BLaER1 treated with 17β-estradiol and CSF1 and Interleukin-3, amounts not matched to agents 10 nM and 100 nM (cell line): ENCODE measurements at regions not wholly inside any gene's neighbourhood (a gene's known extent, or its start where the extent isn't known, plus 50 kb on each side); places are given as distances from the start of the nearest gene placed in this dataset.

Experiments used
- H3K27ac ChIP-seq, 11 experiments: shearing (Covaris generic); formaldehyde crosslinking; 2 replicates each; pipeline ENCODE4 v1.8.1; 2022
- H3K27me3 ChIP-seq, 11 experiments: shearing (Covaris generic); formaldehyde crosslinking; 2 replicates each; pipeline ENCODE4 v1.8.1; 2022
- H3K36me3 ChIP-seq, 11 experiments: shearing (Covaris generic); formaldehyde crosslinking; 2 replicates each; pipeline ENCODE4 v1.8.1; 2022
- H3K4me1 ChIP-seq, 10 experiments: shearing (Covaris generic); formaldehyde crosslinking; 2 replicates each; pipeline ENCODE4 v1.8.1; 2022
- H3K4me2 ChIP-seq, 11 experiments: shearing (Covaris generic); formaldehyde crosslinking; 2 replicates each; pipeline ENCODE4 v1.8.1; 2022
- H3K4me3 ChIP-seq, 10 experiments: shearing (Covaris generic); formaldehyde crosslinking; 2 replicates each; pipeline ENCODE4 v1.8.1; 2022
- H3K9ac ChIP-seq, 11 experiments: shearing (Covaris generic); formaldehyde crosslinking; 2 replicates each; pipeline ENCODE4 v1.8.1; 2022
- H3K9me3 ChIP-seq, 11 experiments: shearing (Covaris generic); formaldehyde crosslinking; replicated peaks in 1 of 11; 2 replicates each; pipeline ENCODE4 v1.8.1; 2022
- H4K20me1 ChIP-seq, 11 experiments: shearing (Covaris generic); formaldehyde crosslinking; 2 replicates each; pipeline ENCODE4 v1.8.1; 2022
- Cebpa-rat ChIP-seq, 11 experiments: shearing (Covaris generic); IDR thresholded peaks; 2 replicates each; pipeline ENCODE4 v1.8.1; 2022

DNA sequence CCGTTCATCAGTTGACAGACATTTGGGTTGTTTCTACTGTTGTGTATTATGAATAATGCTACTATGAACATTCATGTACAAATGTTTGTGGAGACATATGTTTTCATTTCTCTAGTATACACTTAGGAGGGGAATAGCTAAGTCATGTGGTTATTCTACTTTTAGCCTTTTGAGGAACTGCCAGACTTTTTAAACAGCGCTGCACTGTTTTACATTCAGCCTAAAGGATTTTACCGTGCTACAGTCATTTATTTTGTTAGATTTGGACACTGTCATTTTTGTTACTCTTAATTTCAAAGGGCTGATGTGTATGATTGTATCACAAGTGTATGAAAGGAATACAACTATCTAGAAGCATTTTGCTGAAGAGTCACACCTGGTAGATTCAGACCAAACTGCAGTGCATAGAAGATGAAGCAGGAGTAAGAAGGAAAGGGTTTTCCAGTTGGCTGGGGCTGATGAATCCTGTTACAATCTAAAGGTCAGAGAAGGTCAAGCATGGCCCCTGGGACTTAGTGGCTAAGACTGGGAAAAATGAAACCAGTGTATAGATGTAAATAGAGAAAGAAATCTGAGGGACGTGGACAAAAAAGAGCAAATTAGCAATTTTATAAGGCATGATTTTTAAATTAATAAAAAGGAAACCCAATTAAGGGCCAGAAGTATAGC is 509.7 kb downstream of the PSAT1 start:
- H4K20me1 ChIP-seq = no peaks in the 10 kb centered on the region
- no peaks in the 10 kb centered on the region for H3K9me3 ChIP-seq
- no peak overlapping the region for H3K9ac ChIP-seq
- TF ChIP-seq Cebpa-rat (IDR thresholded peaks at IDR 0.05) = no peak
- H3K4me1 ChIP-seq = peaks cover 10 to 19% (median 17%) of the 10 kb centered on the region in 10 experiments; a peak in 19 of 20 replicates
- peak overlapping the region in 10 of 11 experiments; percentile 7 to 68 (median 46); a peak in 20 of 22 replicates for H3K4me2 ChIP-seq
- H3K36me3 ChIP-seq = no peaks in the 10 kb centered on the region
- H3K4me3 ChIP-seq = no peak overlapping the region
- H3K27ac ChIP-seq = no peak overlapping the region
- no peaks in the 10 kb centered on the region for H3K27me3 ChIP-seq

DNA sequence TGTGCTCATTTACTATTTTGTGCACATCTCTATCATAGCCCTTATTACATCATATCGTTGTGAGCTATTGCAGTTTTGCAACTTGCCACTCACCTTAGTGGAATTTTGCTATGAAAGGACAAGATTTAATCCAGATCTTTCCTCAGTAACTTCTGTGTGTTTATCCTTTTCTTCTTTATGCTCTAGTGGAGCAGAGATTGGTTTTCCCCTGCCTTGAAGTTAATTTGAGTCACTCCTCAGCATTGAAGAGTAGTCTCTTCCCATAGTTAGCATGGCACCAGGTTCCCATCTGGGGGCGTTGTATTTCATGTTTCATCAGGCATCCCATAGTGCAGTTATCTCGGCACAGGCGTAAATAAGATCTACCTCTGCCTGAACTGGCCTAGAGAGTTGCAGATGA is 510.4 kb downstream of the PSAT1 start:
- no peak overlapping the region for H3K4me3 ChIP-seq
- H4K20me1 ChIP-seq = no peaks in the 10 kb centered on the region
- peak overlapping the region in 10 of 11 experiments; percentile 7 to 68 (median 46); a peak in 18 of 22 replicates for H3K4me2 ChIP-seq
- H3K4me1 ChIP-seq = peaks cover 10 to 19% (median 17%) of the 10 kb centered on the region in 10 experiments; a peak in 19 of 20 replicates
- TF ChIP-seq Cebpa-rat (IDR thresholded peaks at IDR 0.05) = no peak
- H3K36me3 ChIP-seq = no peaks in the 10 kb centered on the region
- no peaks in the 10 kb centered on the region for H3K9me3 ChIP-seq
- no peak overlapping the region for H3K27ac ChIP-seq
- H3K27me3 ChIP-seq = no peaks in the 10 kb centered on the region
- H3K9ac ChIP-seq = no peak overlapping the region

DNA sequence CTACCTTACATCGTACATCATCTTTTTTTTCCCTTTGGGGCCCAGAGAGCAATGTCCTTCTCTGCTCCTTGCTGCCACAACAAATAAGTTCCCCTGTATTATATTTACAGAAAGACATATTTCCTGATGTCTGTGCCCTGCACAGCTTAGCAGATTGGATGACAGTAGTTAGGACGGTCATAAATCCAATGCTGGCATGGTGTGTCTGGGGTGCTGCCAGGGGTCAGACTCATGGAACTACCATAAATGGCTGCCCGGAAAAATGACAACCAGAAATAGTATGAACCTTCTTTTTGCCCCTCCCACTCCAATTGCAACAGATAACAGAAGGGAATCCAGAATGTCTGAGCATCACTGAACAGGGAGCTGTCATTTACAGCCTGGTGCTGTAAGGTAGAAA is 511.1 kb downstream of the PSAT1 start:
- no peaks in the 10 kb centered on the region for H3K27me3 ChIP-seq
- no peak for TF ChIP-seq Cebpa-rat (IDR thresholded peaks at IDR 0.05)
- no peak overlapping the region for H3K9ac ChIP-seq
- no peaks in the 10 kb centered on the region for H4K20me1 ChIP-seq
- peaks cover 10 to 19% (median 17%) of the 10 kb centered on the region in 10 experiments; a peak in 19 of 20 replicates for H3K4me1 ChIP-seq
- H3K4me2 ChIP-seq = peak overlapping the region in 6 of 11 experiments; percentile 7 to 68 (median 53); a peak in 6 of 22 replicates
- H3K36me3 ChIP-seq = no peaks in the 10 kb centered on the region
- H3K9me3 ChIP-seq = no peaks in the 10 kb centered on the region
- no peak overlapping the region for H3K4me3 ChIP-seq
- H3K27ac ChIP-seq = no peak overlapping the region

DNA sequence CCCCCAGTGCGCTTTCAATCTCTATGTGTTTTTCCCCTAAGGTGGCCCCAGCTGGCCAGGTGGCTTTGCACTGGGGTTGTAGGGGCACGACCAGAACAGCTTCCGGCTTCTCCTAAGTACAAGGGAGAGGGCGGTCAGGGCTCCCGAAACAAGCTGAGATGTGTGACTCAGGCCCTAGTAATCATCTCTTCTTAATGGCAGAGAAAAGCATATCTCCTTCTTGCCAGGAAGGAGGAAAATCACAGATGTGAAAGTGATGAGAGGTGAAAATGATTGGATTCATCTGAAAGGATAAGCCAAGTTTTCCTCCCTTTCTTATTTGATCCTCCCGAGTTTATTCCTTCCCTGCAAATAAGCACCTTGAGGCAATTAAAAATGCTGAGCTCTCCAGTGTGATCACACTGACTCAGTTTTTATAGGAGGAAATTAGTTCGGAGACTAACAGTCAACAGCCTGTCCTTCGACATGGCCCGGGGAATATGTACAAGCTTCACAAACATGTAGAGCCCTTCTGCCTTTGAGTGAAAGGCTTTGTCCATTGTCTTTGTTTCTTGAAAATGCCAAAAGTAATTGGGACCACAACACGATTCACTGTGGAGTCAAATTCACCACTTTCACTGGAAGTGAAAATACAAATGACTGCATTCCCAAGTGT is 514.8 kb downstream of the PSAT1 start:
- H3K27me3 ChIP-seq = no peaks in the 10 kb centered on the region
- no peaks in the 10 kb centered on the region for H4K20me1 ChIP-seq
- TF ChIP-seq Cebpa-rat (IDR thresholded peaks at IDR 0.05) = no peak
- H3K4me1 ChIP-seq = peaks cover 6 to 14% (median 11%) of the 10 kb centered on the region in 10 experiments; a peak in 19 of 20 replicates
- H3K27ac ChIP-seq = no peak overlapping the region
- H3K9ac ChIP-seq = no peak overlapping the region
- H3K36me3 ChIP-seq = no peaks in the 10 kb centered on the region
- no peak overlapping the region for H3K4me2 ChIP-seq
- no peaks in the 10 kb centered on the region for H3K9me3 ChIP-seq
- no peak overlapping the region for H3K4me3 ChIP-seq

DNA sequence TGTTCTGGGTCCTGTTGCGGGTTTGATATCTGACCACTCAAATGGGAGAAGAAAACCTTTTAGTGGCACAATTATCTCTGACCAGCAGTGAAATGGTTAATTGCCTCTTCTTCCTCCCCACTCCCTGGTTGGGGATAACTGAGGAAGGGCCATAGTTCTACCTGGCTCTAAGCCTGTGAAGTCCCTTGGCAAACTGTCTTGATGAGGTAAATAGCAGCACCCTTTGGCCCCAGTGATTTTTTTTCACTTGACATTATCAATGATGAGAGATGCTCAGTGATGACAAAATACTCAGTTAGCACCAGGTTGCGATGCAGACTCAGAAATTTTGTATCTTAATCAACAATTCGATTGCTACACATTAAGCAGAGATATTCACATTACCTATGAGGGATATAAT is 515.7 kb downstream of the PSAT1 start:
- no peak for TF ChIP-seq Cebpa-rat (IDR thresholded peaks at IDR 0.05)
- Histone ChIP-seq H3K4me3 (no peak overlapping the region), H3K36me3 (no peaks in the 10 kb centered on the region), H3K27ac (no peak overlapping the region), H4K20me1 (no peaks in the 10 kb centered on the region), H3K9ac (no peak overlapping the region), H3K4me2 (no peak overlapping the region), H3K9me3 (no peaks in the 10 kb centered on the region), H3K4me1 (peaks cover 0 to 5% (median 2%) of the 10 kb centered on the region in 10 experiments; a peak in 11 of 20 replicates), H3K27me3 (no peaks in the 10 kb centered on the region)

DNA sequence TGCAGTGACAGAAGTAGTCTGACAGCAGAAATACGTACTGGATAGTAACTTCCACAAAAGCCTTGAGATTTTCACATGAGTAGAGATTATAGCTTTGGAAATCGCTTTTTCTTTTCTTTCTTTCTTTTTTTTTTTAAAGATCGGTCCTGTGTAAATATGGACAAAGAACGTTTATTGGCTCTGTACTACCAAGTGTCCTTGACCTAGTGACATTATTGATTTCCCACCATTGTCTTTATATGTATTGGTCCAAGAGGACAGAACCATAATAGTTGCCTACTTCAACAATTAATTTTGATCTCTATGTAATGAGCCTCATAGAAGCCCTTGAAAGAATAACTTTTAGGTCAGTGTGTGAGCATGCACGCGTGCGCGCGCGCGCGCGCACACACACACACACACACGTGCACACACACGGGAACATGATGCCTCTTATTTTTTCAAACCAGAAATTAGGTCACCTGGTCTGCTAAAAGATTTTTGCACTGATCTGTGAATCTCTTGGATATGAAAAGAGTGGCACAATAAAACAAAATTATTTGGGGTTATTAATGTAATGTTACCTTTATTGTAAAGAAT is 516.8 kb downstream of the PSAT1 start:
- Histone ChIP-seq H3K27me3 (no peaks in the 10 kb centered on the region), H4K20me1 (no peaks in the 10 kb centered on the region)
- TF ChIP-seq Cebpa-rat (IDR thresholded peaks at IDR 0.05) = no peak

DNA sequence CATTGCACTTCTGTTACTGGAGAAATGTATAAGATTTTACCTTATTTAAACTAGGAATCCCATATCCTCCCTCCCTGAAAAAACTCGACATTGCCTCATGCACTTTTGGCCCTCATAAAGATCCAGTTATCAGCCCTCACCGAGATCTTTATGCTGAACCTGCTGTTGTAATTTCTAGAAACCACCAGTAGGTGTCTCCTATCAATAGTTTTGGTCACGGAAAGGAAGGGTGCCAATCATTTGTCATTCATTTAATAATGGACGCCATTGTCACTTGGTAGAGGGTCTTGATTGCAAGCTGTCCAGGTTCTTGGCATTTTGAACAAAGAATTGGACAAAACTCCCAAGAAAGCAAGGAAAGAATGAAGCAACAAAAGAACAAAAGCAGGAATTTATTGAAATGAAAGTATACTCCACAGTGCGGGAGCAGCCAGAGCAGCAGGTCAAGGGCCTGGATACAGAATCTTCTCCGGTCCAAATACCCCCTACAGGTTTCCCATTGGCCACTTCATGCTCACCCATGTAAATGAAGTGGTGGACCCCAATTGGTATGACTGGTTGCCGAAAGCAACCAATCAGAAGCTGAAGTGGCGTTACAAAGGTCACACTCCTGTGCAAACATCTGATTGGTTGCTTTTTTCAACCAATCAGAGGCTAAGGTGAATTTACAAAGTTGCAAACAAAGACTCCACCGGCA is 524.3 kb downstream of the PSAT1 start:
- Histone ChIP-seq H3K4me1 (no peaks in the 10 kb centered on the region), H3K27me3 (no peaks in the 10 kb centered on the region), H3K36me3 (no peaks in the 10 kb centered on the region), H3K9me3 (peaks cover 0 to 5% (median 0%) of the 10 kb centered on the region in 11 experiments; a peak in 2 of 22 replicates), H3K9ac (no peak overlapping the region), H3K27ac (no peak overlapping the region), H3K4me3 (peak overlapping the region in 1 of 10 experiments; percentile 13; a peak in 3 of 20 replicates), H4K20me1 (no peaks in the 10 kb centered on the region), H3K4me2 (peak overlapping the region in 5 of 11 experiments; percentile 2 to 61 (median 20); a peak in 3 of 22 replicates)
- TF ChIP-seq Cebpa-rat (IDR thresholded peaks at IDR 0.05) = no peak

More for the DNA sequence above, 516.8 kb downstream of the PSAT1 start:
- H3K4me2 ChIP-seq = no peak overlapping the region
- H3K36me3 ChIP-seq = no peaks in the 10 kb centered on the region
- H3K9ac ChIP-seq = no peak overlapping the region
- no peaks in the 10 kb centered on the region for H3K9me3 ChIP-seq
- no peaks in the 10 kb centered on the region for H3K4me1 ChIP-seq
- no peak overlapping the region for H3K27ac ChIP-seq
- no peak overlapping the region for H3K4me3 ChIP-seq

DNA sequence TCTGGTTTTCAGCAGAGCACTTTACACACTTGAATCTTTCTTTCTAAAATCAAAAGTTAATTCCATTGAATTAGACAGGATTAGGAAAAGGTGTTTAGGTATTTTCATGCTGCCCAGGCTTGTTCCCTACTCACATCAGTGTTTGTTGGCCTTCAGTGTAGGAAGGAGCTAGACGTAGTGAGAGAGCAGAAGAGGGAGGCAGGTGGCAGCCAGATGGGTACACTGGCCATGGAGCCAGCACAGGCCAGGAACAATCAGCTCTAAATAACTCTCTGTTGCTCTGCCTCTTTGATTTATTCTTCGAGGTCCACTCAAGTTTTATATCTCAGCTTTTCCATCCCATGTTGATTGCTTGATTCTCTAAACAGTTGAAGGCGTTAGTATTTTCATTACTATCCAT is 529.6 kb downstream of the PSAT1 start:
- no peak overlapping the region for H3K9ac ChIP-seq
- peaks cover 0 to 3% (median 0%) of the 10 kb centered on the region in 11 experiments; a peak in 3 of 22 replicates for H3K9me3 ChIP-seq
- H3K36me3 ChIP-seq = no peaks in the 10 kb centered on the region
- H3K27ac ChIP-seq = no peak overlapping the region
- no peak overlapping the region for H3K4me2 ChIP-seq
- H3K27me3 ChIP-seq = no peaks in the 10 kb centered on the region
- no peak overlapping the region for H3K4me3 ChIP-seq
- no peaks in the 10 kb centered on the region for H3K4me1 ChIP-seq
- TF ChIP-seq Cebpa-rat (IDR thresholded peaks at IDR 0.05) = no peak
- no peaks in the 10 kb centered on the region for H4K20me1 ChIP-seq

DNA sequence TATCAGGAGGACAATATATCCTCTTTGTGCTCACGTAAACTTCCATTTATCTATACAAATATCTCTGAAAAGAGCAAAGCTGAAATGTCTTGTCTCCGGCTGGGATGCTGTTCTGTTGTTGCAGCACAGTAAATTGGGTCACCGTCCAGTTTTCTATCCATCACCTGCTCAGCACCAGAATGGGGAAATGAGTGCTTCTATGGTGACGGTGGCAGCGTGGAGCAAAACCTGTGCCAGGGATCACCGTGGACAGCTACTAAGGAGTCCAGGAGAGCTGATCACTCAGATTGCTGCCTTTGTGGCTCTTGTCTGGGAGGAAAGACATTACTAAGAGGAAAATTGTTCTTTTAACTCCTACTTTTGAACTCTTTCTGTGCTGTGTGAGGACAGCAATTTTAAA is 531.6 kb downstream of the PSAT1 start:
- Histone ChIP-seq H3K4me1 (no peaks in the 10 kb centered on the region), H3K4me2 (no peak overlapping the region), H3K9me3 (no peaks in the 10 kb centered on the region; a peak in 1 of 22 replicates), H3K27ac (no peak overlapping the region), H3K9ac (no peak overlapping the region), H4K20me1 (no peaks in the 10 kb centered on the region), H3K27me3 (no peaks in the 10 kb centered on the region), H3K4me3 (no peak overlapping the region), H3K36me3 (no peaks in the 10 kb centered on the region)
- TF ChIP-seq Cebpa-rat (IDR thresholded peaks at IDR 0.05) = no peak
